ENCODE measurements at regions not wholly inside any gene's neighbourhood (a gene's known extent, or its start where the extent isn't known, plus 50 kb on each side); places are given as distances from the start of the nearest gene placed in this dataset.
"Not testable (repeated sequence)": the region's sequence is repeated elsewhere in the genome, so short reads cannot be mapped to it uniquely, and the experiment has no call there.

GRCh38 chr7:65145008-65145407 is 138.5 kb upstream of the ERV3-1 start:
- not testable (repeated sequence) for DNase-seq

GRCh38 chr7:65144557-65144956 is 138.1 kb upstream of the ERV3-1 start:
- not testable (repeated sequence) for DNase-seq

GRCh38 chr7:65144119-65144518 is 137.6 kb upstream of the ERV3-1 start:
- not testable (repeated sequence) for DNase-seq

GRCh38 chr7:65141894-65142293 is 135.4 kb upstream of the ERV3-1 start:
- not testable (repeated sequence) for DNase-seq

- DNase-seq, result not testable (repeated sequence)
Observed at GRCh38 chr7:65141405-65141778, 134.9 kb upstream of the ERV3-1 start.

GRCh38 chr7:65140543-65141404 is 134.3 kb upstream of the ERV3-1 start:
- DNase-seq, result not testable (repeated sequence)

- not testable (repeated sequence) for DNase-seq
Observed at GRCh38 chr7:65136850-65137249, 130.4 kb upstream of the ERV3-1 start.

GRCh38 chr7:65133087-65133486 is 126.6 kb upstream of the ERV3-1 start:
- DNase-seq, result not testable (repeated sequence)

GRCh38 chr7:65132256-65132655 is 125.8 kb upstream of the ERV3-1 start:
- DNase-seq, result not testable (repeated sequence)

GRCh38 chr7:65127364-65127763 is 120.9 kb upstream of the ERV3-1 start:
- not testable (repeated sequence) for DNase-seq

GRCh38 chr7:65124600-65124999 is 118.1 kb upstream of the ERV3-1 start:
- DNase-seq, result not testable (repeated sequence)

GRCh38 chr7:65105650-65106203 is 99.2 kb upstream of the ERV3-1 start:
- DNase-seq, result not testable (repeated sequence)

- not testable (repeated sequence) for DNase-seq
Observed at GRCh38 chr7:65100499-65100898, 94.0 kb upstream of the ERV3-1 start.

- not testable (repeated sequence) for DNase-seq
Observed at GRCh38 chr7:65081669-65082055, 75.2 kb upstream of the ERV3-1 start.

- peak; percentile 83 for DNase-seq
Observed at GRCh38 chr7:65080799-65081668, 74.5 kb upstream of the ERV3-1 start.

- not testable (repeated sequence) for DNase-seq
Observed at GRCh38 chr7:65074959-65075358, 68.5 kb upstream of the ERV3-1 start.

- not testable (repeated sequence) for DNase-seq
Observed at GRCh38 chr7:65073160-65073559, 66.7 kb upstream of the ERV3-1 start.

- DNase-seq, result not testable (repeated sequence)
Observed at GRCh38 chr7:65071854-65072431, 65.5 kb upstream of the ERV3-1 start.

- not testable (repeated sequence) for DNase-seq
Observed at GRCh38 chr7:65069476-65069875, 63.0 kb upstream of the ERV3-1 start.

- DNase-seq, result not testable (repeated sequence)
Observed at GRCh38 chr7:65062566-65062965, 56.1 kb upstream of the ERV3-1 start.

GRCh38 chr7:65059247-65059646 is 52.8 kb upstream of the ERV3-1 start:
- DNase-seq, result not testable (repeated sequence)

All from NCI-H146 (cell line).